Stimulated activated CD4-positive, alpha-beta T cell treated with anti-CD3 and anti-CD28 coated beads, Interleukin-4, amount 100 ng/mL, for 4 hours (primary cell): ENCODE measurements at regions not wholly inside any gene's neighbourhood (a gene's known extent, or its start where the extent isn't known, plus 50 kb on each side); places are given as distances from the start of the nearest gene placed in this dataset.

Experiments used
- DNase-seq, 2 experiments: peaks; one replicate each; pipeline ENCODE4 v3.0.0-alpha.2; 2020

- no peak for DNase-seq
These were observed 350.4 kb downstream of the EN1 start for GRCh38 chr2:118496870-118497611.

GRCh38 chr2:118496467-118496866 lies 351.0 kb downstream of the EN1 start:
- no peak for DNase-seq

- DNase-seq: no peak
These were observed 352.2 kb downstream of the EN1 start for GRCh38 chr2:118495290-118495689.

- DNase-seq: no peak
These were observed 354.2 kb downstream of the EN1 start for GRCh38 chr2:118493213-118493612.

GRCh38 chr2:118492335-118492734 lies 355.1 kb downstream of the EN1 start:
- DNase-seq: no peak

GRCh38 chr2:118490330-118490729 lies 357.1 kb downstream of the EN1 start:
- DNase-seq: no peak

GRCh38 chr2:118489712-118490299 lies 357.6 kb downstream of the EN1 start:
- DNase-seq: no peak

- DNase-seq: no peak
These were observed 366.1 kb downstream of the EN1 start for GRCh38 chr2:118481299-118481698.

GRCh38 chr2:118479020-118479419 lies 368.4 kb downstream of the EN1 start:
- no peak for DNase-seq

GRCh38 chr2:118477111-118477862 lies 370.2 kb downstream of the EN1 start:
- no peak for DNase-seq

GRCh38 chr2:118475622-118476205 lies 371.7 kb downstream of the EN1 start:
- no peak for DNase-seq

GRCh38 chr2:118474541-118474920 lies 372.9 kb downstream of the EN1 start:
- DNase-seq: no peak

GRCh38 chr2:118473846-118474540 lies 373.5 kb downstream of the EN1 start:
- DNase-seq: no peak

- no peak for DNase-seq
These were observed 374.2 kb downstream of the EN1 start for GRCh38 chr2:118473241-118473640.

GRCh38 chr2:118470297-118470696 lies 377.2 kb downstream of the EN1 start:
- no peak for DNase-seq

GRCh38 chr2:118469103-118469502 lies 378.3 kb downstream of the EN1 start:
- DNase-seq: no peak

GRCh38 chr2:118464546-118465265 lies 376.4 kb downstream of the INSIG2 start:
- DNase-seq: no peak

- no peak for DNase-seq
These were observed 375.8 kb downstream of the INSIG2 start for GRCh38 chr2:118464046-118464445.

- no peak for DNase-seq
These were observed 372.2 kb downstream of the INSIG2 start for GRCh38 chr2:118460425-118460824.

- DNase-seq: no peak
These were observed 371.2 kb downstream of the INSIG2 start for GRCh38 chr2:118459426-118459825.

GRCh38 chr2:118457951-118458350 lies 369.7 kb downstream of the INSIG2 start:
- DNase-seq: no peak

GRCh38 chr2:118449401-118449800 lies 361.1 kb downstream of the INSIG2 start:
- no peak for DNase-seq
